OCI-LY7 (cell line): ENCODE measurements at regions not wholly inside any gene's neighbourhood (a gene's known extent, or its start where the extent isn't known, plus 50 kb on each side); places are given as distances from the start of the nearest gene placed in this dataset.

Experiments
- BruUV-seq: library from RNA; stranded (reverse); fragments of 400-500 nt; replicated peaks from 2 replicates; lab custom pipeline; 2021; lab: Mats Ljungman, UMichigan
- CTCF ChIA-PET: fragments of 300-600 bp; sonication (Branson Sonifier 250); formaldehyde crosslinking; loops from one replicate; lab custom pipeline; 2022; ENCODE audit warnings: antibody characterized with exemption; ENCODE audit not compliant: unreplicated experiment; lab: Charles Lee
- POLR2A ChIA-PET: fragments of 300-600 bp; sonication (Branson Sonifier 250); formaldehyde crosslinking; loops from one replicate; lab custom pipeline; 2022; ENCODE audit warnings: antibody characterized with exemption; lab: Charles Lee
- DNase-seq: peaks from one replicate; pipeline ENCODE4 v3.0.0-alpha.2; 2015; ENCODE audit warnings: low spot score
- H2AFZ ChIP-seq: fragments of 200-600 bp; sonication (generic), shearing (Covaris generic); 2 replicates; pipeline ENCODE4 v1.6.1; 2014; ENCODE audit warnings: mild to moderate bottlenecking, antibody characterized with exemption, low read length, moderate library complexity
- H3K27ac ChIP-seq: fragments of 200-600 bp; sonication (generic); 2 replicates; pipeline ENCODE4 v1.5.1; 2014; ENCODE audit warnings: mixed run types, low read depth, mild to moderate bottlenecking, moderate library complexity, low read length, inconsistent platforms; ENCODE audit not compliant: poor library complexity, severe bottlenecking
- H3K36me3 ChIP-seq: fragments of 200-600 bp; sonication (generic); 2 replicates; pipeline ENCODE4 v1.6.1; 2014; ENCODE audit warnings: mild to moderate bottlenecking, antibody characterized with exemption, low read length, moderate library complexity, mixed read lengths; ENCODE audit not compliant: insufficient read depth
- H3K4me1 ChIP-seq: fragments of 200-600 bp; sonication (generic); 2 replicates; pipeline ENCODE4 v1.5.1; 2014; ENCODE audit warnings: mild to moderate bottlenecking, low read length; ENCODE audit not compliant: insufficient read depth, poor library complexity, severe bottlenecking
- H3K4me2 ChIP-seq: fragments of 200-600 bp; sonication (generic); 2 replicates; pipeline ENCODE4 v1.6.1; 2014; ENCODE audit warnings: mild to moderate bottlenecking, low read length
- H3K4me3 ChIP-seq: fragments of 200-600 bp; sonication (generic); 2 replicates; pipeline ENCODE4 v1.5.1; 2014; ENCODE audit warnings: mild to moderate bottlenecking, low read depth, low read length; ENCODE audit not compliant: poor library complexity, severe bottlenecking
- H3K79me2 ChIP-seq: fragments of 200-600 bp; sonication (generic); 2 replicates; pipeline ENCODE4 v1.6.1; 2016; ENCODE audit warnings: low read depth, mild to moderate bottlenecking, low read length, moderate library complexity, mixed read lengths; ENCODE audit not compliant: insufficient read depth
- H3K9me2 ChIP-seq: fragments of 200-600 bp; sonication (generic); 2 replicates; pipeline ENCODE4 v1.6.1; 2016; ENCODE audit warnings: mild to moderate bottlenecking, low read length, mixed read lengths; ENCODE audit not compliant: insufficient read depth
- H3K9me3 ChIP-seq: fragments of 200-600 bp; sonication (generic); 2 replicates; pipeline ENCODE4 v1.6.1; 2014; ENCODE audit warnings: mild to moderate bottlenecking, mixed run types, low read length, mixed read lengths
- H4K20me1 ChIP-seq: fragments of 200-600 bp; sonication (generic); 2 replicates; pipeline ENCODE4 v1.6.1; 2014; ENCODE audit warnings: mild to moderate bottlenecking, antibody characterized with exemption, low read length, moderate library complexity, mixed read lengths; ENCODE audit not compliant: insufficient read depth
- CTCF ChIP-seq: fragments of 200-600 bp; sonication (generic); conservative IDR thresholded peaks from 2 replicates; pipeline ENCODE4 v1.5.1; 2014; ENCODE audit warnings: mild to moderate bottlenecking, antibody characterized with exemption, low read length, moderate library complexity, mixed read lengths
- EZH2phosphoT487 ChIP-seq: fragments of 200-600 bp; sonication (generic); IDR thresholded peaks from 2 replicates; pipeline ENCODE4 v1.6.1; 2018; ENCODE audit warnings: low read depth, borderline replicate concordance, mild to moderate bottlenecking, mixed run types, antibody characterized with exemption, low read length, moderate library complexity, mixed read lengths
- intact Hi-C: fragments of 100-400 bp; cut with micrococcal nuclease; formaldehyde crosslinking; loops from one replicate; pipeline ENCODE4 v1.10.0; 2022; ENCODE audit not compliant: unreplicated experiment

- no peak overlapping the region for H3K27ac ChIP-seq
- no peaks in the 10 kb centered on the region for H3K9me3 ChIP-seq
- no peaks in the 10 kb centered on the region for H3K36me3 ChIP-seq
- CTCF ChIA-PET, result no interaction called here
- H3K4me1 ChIP-seq, result no peaks in the 10 kb centered on the region
- intact Hi-C loops, result loop anchor here (5.0 kb wide), 1 partner anchor 69 kb away; no protein-coding TSS in a partner anchor
- no peaks in the 10 kb centered on the region for H4K20me1 ChIP-seq
- H3K4me2 ChIP-seq, result no peak overlapping the region
- H2AFZ ChIP-seq, result no peak overlapping the region
- TF ChIP-seq EZH2phosphoT487 (no peak), CTCF (no peak)
- DNase-seq, result no peak
- H3K4me3 ChIP-seq, result no peak overlapping the region
- POLR2A ChIA-PET, result interaction anchor here (0.6 to 1.0 kb wide), 3 partner anchors 8 to 205 kb away, joined by 3 to 4 read pairs (median 4); no protein-coding TSS in a partner anchor
- H3K79me2 ChIP-seq, result no peaks in the 10 kb centered on the region
- BruUV-seq, result no TSS peak
- no peaks in the 10 kb centered on the region for H3K9me2 ChIP-seq
Measured at GRCh38 chr10:58963723-58964124, 212.7 kb upstream of the PHYHIPL start.

- Histone ChIP-seq H3K4me3 (no peak overlapping the region), H3K4me1 (no peaks in the 10 kb centered on the region), H2AFZ (no peak overlapping the region), H4K20me1 (no peaks in the 10 kb centered on the region), H3K27ac (no peak overlapping the region), H3K9me2 (no peaks in the 10 kb centered on the region), H3K79me2 (no peaks in the 10 kb centered on the region), H3K9me3 (no peaks in the 10 kb centered on the region), H3K4me2 (no peak overlapping the region), H3K36me3 (no peaks in the 10 kb centered on the region)
- TF ChIP-seq CTCF (no peak), EZH2phosphoT487 (no peak)
- ChIA-PET CTCF (no interaction called here), POLR2A (interaction anchor here (0.9 to 1.0 kb wide), 2 partner anchors 12 to 67 kb away, joined by 3 to 6 read pairs; no protein-coding TSS in a partner anchor)
- intact Hi-C loops, result no loop called here
- no peak for DNase-seq
- BruUV-seq, result no TSS peak
Measured at GRCh38 chr10:58965855-58966254, 210.6 kb upstream of the PHYHIPL start.

- Histone ChIP-seq H3K27ac (no peak overlapping the region), H3K9me3 (no peaks in the 10 kb centered on the region), H2AFZ (no peak overlapping the region), H3K36me3 (no peaks in the 10 kb centered on the region), H3K4me2 (no peak overlapping the region), H3K4me1 (no peaks in the 10 kb centered on the region), H3K79me2 (no peaks in the 10 kb centered on the region), H3K4me3 (no peak overlapping the region), H4K20me1 (no peaks in the 10 kb centered on the region), H3K9me2 (no peaks in the 10 kb centered on the region)
- POLR2A ChIA-PET, result interaction anchor here (0.9 to 1.3 kb wide), 2 partner anchors 12 to 16 kb away, joined by 3 to 7 read pairs; no protein-coding TSS in a partner anchor
- no peak for DNase-seq
- BruUV-seq, result no TSS peak
- CTCF ChIA-PET, result no interaction called here
- intact Hi-C loops, result no loop called here
- no peak for TF ChIP-seq CTCF
- TF ChIP-seq EZH2phosphoT487, result no peak
Measured at GRCh38 chr10:58967551-58968388, 208.7 kb upstream of the PHYHIPL start.
